NCI-H524 (cell line): ENCODE measurements at regions not wholly inside any gene's neighbourhood (a gene's known extent, or its start where the extent isn't known, plus 50 kb on each side); places are given as distances from the start of the nearest gene placed in this dataset.

Experiments
- DNase-seq, 2 experiments: peaks; one replicate each; lab custom pipeline; 2025; lab: John Stamatoyannopoulos, UW

DNA sequence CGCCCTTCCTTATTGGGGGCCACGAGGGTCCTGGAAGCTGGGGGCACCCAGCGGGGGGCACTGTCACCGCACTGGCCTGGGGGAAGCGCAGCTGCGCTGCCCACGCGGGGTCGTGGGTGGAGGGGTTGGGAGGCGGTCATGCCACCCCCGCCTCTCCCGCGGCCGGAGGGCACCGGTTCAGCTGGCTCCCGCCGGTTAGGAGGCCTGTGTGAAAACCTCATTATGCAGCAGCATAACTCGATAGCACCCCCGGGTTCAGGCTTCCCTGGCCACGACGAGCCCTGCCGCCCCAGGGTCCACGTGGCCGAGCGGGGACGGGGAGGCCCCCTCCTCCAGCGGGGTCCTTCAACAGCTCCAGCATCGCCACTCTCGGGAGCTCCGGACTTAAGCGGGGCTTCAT lies 91.2 kb upstream of the ERCC6L2 start:
- no peak for DNase-seq

DNA sequence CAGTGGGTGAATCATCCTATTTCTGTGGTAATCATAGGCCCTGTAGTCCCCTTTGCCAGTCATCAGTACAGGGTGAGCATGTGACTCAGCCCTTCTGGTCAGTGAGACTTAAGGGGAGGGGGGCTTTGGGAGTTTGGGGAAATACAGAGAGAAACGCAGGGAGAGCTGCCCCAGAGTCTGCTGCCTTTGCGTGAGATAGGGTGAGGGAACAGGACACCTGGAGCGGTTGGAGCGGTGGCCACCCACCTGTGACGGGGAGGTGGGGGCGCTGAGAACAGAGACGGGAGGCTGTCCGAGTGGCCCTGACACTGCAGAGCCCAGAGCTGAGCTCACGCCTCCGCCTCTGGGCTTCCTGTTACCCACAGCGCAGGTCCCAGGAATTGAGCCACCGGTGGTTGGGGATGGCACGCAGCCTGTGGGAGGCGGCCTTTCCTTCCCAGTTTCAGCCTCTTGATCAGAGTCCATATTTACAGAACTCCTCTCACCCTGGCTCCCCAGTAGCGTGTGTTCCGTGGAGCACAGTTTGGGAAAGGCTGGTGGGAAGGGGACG lies 92.0 kb upstream of the ERCC6L2 start:
- no peak for DNase-seq

DNA sequence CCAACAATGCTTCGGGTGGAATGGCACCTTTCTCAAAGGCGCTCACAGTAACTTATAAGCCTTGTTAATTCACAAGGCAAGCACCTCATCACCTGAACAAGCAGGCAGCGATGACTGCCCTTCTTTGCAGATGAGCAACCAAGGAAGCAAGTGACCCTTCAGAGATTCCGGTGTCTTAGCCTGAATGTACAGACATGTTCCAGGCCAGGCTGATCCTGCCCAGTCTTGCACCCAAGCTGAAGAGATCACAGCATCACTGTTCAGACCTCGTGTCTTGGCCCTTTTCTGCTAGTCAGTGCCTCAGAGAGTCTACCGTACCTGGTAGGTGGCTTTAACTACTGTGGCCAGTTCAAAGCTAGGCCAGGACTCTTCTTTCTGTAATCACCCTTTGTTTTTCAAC lies 94.7 kb upstream of the ERCC6L2 start:
- DNase-seq, result no peak

DNA sequence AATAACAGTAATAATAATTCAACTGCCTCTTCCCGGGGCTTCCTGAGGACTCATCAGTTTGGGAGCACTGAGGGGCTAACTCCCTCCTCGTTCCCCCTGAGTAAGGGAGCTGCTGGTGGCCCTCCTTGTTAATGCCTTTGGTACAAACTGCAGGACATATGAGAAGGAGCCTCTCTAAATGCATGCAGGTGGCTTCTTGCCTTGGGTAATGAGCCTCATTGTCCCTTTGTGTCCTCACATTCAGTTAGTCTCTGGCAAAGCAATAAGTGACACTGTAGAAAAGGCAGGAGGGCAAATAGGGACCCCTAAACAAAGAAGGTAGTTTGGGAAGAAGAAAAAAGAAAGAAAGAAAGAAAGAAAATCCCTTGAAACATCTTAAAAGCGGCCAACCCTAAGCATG lies 95.4 kb upstream of the ERCC6L2 start:
- DNase-seq, result no peak

DNA sequence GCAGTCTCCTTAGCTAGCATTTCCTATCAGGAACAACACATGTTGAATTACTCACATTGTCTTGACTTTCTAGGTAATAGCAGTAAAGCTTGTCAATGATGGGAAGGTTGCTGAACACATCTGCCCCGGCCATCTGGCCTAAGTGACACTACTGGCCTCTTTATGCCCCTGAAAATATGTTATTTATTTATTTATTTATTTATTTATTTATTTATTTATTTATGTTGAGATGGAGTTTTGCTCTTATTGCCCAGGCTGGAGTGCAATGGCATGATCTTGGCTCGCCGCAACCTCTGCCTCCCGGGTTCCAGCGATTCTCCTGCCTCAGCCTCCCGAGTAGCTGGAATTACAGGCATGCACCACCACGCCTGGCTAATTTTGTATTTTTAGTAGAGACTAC lies 95.9 kb upstream of the ERCC6L2 start:
- peak in 1 of 2 experiments; percentile 4 for DNase-seq

DNA sequence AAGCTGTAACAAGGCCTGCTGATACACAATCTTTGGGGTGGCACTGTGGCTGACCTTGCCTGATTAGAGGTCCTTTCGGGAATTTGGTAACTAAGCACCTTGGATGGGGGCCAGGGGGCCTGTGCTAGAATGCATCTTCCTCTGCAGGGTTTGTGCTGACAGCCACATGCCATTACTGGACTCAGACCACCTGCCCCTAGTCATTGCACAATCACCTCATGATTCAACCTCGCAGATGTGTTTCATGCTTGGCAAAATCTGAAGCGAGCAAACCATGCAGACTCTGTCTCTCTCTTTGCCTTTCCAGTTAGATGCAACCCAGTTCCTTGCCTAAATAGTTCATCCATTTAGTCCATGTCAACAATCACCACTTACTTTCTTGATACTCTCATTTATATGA lies 96.5 kb upstream of the ERCC6L2 start:
- DNase-seq, result no peak

DNA sequence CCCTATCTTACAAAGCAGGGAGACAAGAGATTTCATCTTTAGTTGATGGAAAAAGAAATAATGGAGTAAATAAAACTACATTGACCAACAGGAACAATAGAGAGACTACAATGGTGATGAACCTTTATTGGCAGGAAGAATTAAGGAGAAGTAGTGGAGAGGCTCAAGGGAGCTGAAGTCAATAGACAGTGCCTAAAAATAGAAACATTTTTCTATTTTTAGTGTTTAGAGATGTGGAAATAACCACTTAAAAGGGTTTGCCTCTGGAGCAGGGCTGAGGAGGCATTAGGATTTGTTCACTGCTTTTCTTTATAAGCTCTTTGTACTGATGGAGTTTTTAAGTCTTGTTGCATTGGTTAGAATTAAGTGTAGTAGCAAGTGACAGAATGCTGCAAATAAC lies 98.4 kb upstream of the ERCC6L2 start:
- DNase-seq, result no peak

DNA sequence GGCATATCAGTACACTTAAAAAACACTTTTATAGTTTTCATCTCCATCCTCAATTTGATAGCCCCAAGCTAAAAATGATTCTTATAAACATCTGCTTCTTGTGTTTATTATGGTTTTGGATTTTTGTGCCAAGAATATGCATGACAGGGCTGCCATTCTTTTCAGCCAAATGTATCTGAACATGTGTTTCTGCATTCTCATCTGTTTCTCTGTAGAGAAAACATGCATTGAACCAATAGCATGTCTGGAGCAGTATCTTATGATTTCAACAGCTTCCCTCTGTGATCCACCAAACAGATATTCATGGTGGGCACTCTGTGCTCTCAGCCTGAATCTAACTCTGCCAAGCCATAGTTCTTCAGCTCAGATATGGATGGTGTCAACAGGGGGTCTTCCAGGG lies 99.3 kb upstream of the ERCC6L2 start:
- no peak for DNase-seq

DNA sequence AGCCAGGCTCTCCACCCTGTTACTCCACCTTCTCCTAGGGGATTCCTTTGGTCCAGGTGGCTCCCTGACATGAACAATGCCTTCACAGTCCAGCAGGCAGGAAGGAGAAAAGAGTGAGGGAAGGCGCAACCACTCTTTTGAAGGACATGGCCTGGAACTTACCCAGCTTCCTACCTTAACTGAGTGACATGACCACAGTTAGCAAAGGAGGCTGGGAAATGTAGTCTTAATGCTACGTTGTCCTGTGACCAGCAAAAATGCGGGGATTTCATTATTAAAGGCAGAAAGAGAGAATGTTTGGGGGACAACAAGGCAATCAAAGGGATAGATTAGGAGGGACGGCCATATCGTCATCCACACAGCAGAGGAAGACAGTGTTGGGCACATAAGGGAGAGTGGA lies 100.3 kb upstream of the ERCC6L2 start:
- DNase-seq, result no peak

DNA sequence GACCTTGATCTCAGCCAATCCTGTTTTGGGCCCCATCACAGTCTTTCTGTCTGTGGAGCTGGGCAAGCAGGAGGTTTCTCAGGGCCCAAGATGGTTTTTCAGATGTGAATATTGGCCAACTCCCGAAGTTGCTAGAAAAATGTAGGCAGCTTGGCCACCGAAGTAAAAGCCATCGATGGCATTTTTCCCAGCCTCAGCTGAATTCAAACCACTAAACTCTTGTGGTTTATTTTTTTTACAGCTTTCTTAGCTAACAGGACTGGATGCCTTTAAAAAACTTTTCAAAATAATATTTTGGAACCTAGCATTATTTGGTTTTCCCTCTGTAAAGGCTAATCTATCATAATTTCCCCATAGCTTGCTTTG lies 102.5 kb upstream of the ERCC6L2 start:
- no peak for DNase-seq

DNA sequence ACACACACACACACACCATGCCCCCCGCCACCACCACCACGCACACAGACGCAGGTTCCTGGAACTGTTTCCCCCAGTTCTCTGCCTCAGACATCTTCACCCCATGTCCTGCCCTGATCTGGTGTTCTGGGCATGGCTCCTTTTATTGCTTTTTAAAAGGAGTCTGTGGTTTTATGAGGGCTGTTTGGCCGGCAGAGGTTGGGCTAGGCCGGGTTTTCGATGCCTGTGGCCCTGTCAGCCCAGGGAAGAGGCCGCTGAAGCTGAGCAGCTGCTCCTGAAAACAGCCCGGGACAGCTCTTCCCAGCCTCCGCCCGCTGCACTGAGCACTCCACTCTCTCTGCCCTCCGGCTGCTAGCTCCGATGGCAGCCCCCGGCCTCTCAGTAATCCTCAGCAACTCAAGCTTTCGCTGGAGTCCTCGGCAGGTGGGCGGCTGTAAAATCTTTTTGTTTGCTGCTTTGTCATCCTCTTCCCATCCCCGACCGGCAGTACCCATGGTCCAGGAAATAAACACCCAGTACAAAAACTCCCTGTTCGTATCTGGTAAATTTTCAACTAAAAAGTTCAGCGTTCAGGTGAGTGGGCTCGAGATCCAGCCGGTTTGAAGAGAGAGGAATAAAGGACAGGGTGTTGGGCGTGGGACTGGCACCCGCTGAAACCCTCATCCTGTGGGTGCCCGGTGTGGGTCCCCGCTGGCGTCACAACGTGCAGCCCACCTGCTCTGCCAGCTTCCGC lies 103.0 kb upstream of the ERCC6L2 start:
- DNase-seq, result peak in 1 of 2 experiments; percentile 50

DNA sequence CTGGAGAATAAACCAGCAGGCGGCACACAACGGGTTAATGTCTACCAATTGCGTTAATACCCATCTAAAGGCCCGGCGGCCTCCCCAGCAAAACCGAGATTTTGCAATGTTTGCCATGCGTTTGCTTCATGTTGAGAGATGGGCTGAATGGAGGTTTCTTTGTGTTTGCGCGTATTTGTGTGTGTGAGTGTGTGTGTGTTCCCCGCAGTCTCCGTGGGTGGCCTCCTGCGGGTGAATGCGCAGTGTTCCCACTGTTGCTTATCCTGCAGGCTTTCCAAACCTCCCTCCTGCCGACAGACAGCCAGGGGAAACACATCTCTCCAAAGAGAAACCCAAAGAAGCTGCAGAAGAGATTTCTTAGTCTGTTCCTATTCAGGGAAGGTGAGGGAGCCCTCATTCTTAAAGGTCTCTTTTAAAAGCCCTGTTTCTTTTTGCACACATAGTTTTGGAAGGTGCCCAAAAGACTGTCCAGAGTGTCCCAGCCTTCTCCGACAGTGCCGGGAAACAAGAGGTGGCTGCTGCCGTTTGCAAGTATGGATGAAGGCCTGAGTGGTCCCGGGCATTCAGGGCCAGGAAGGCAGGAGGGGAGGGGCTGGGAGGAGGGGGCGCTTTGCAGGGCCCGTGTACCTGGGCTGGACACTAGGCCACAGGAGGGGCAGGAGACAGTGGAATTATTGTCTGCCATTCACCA lies 103.8 kb upstream of the ERCC6L2 start:
- no peak for DNase-seq

DNA sequence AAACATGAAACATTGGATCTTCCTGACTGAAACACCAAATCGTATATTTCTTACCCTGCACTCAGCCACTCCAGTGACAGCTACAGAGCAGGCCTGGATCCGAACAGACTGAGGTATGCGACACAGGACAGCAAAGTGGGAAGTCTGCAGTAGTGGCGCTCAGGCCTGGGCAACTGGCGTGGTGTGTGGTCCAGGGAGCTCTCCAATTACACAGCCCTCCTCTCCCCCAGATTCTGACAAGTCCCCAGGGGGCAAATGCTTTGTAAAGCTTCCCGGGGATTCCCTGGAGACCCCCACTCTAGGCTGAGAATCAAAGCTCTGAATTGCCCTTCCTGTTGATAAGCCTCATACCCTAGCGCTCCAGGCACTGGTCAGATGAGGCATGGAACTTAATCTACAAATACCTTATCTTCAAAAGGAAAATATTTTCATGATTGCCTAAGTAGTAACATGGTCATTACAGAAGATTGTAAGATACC lies 104.8 kb upstream of the ERCC6L2 start:
- peak in 1 of 2 experiments; percentile 40 for DNase-seq

DNA sequence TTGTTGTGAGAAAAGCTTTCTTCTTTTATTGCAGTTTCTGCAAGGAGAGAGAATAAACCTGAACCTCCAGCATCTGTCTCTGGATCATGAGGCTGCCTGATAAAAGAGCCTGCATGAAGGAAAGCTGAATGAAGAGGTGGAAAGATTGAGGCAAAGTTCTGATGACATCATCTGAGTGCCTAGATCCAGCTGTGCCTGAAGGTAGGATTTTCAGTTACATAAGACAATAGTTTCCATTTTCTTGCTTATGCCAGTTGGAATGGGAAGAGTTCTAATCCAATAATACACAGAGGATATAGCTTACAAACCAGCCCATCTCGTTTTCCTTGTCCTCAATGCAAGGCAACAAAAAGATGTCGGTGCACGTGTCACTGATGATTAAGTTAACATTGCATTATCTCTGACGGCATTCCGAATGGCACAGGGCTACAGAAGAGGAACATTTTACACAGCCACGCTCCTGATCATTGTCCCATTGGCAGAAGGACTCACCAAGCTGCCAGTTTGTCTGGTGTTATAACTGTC lies 105.5 kb upstream of the ERCC6L2 start:
- no peak for DNase-seq

DNA sequence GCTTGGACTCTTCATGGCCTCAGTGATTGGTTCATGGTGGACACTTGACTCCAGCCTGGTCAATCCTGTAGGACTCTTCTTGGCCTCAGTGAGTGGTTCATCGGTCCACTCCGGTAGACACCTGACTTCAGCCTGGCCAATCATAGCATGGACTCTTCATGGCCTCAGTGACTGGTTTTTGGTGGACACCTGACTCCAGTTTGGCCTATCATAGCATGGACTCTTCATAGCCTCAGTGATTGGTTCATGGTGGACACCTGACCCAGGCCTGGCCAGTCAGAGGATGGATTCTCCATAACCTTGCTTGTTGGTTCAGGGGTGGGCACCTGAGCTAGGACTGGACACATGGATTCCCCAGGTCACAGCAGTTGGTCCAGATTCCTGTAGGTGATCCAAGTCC lies 106.0 kb upstream of the ERCC6L2 start:
- DNase-seq, result no peak

DNA sequence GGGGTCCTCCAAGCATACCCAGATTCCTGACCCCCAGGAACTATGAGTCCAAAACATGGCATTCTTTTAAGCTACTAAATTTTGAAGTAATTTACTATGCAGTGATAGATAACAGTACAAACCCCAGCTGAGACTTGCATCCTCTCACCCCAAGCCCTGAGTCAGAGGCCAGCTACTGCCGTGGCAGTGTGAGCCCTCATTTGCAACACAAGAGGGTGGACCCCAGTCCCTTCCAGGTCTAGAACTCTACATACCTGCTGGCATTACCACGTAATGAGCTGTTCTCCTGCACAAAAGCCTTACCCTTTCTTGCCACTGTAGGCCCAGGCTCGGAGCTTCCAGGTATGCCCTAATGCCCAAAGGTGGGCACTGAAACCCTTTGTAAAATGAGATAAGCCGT lies 108.6 kb upstream of the ERCC6L2 start:
- no peak for DNase-seq

DNA sequence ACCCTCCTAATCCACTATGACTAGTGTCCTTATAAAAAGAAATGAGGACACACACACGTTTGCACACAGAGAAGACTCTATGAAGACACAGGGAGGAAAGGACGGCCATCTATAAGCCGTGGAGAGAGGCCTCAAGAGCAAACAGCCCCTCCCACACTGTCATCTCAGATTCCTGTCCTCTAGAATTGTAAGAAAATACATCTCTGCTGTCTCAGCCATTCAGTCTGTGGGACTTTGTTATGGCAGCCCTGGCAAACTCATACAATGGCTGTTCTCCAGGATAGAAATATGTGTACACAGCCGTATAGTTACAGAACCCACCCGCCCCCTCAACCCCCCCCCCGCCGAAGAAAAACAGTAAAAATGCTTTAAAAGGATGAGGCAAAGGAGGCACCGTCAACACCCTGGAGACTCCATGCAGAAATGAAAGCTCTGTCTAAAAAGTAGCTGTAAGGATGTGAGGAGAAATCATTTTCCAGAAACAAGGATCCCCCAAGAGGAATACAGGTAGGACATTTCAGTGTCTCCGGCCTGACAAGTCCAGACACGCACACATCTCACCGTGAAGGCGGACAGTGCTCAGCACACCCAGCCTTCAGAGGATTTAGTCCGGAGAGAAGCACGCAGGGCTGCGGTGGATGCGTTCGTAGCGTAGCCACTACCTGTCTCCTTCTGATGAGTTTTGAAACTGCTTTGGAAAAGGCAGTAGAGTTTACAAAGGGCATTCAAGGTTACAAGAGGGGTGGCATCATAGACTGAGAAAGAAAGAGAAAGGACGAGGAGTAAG lies 110.8 kb upstream of the ERCC6L2 start:
- DNase-seq, result no peak

DNA sequence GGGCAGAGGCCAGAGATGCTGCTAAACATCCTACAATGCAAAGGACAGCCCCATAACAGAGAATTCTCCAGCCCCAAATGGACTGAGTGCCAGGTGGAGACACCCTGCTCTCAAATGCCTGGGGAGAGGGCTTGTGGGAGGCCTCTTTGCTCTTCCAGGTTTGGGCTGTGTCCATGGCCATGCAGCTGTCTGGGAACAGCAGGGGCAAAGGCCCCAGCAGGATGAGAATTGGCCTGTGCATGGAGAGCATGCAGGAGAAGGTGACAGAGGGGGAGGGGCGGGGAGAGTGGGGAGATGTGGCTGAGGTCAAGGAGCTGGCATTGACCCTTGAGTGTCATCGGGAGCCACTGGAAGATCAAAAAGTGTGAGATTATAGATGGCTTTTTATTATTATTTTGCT lies 111.5 kb upstream of the ERCC6L2 start:
- no peak for DNase-seq

DNA sequence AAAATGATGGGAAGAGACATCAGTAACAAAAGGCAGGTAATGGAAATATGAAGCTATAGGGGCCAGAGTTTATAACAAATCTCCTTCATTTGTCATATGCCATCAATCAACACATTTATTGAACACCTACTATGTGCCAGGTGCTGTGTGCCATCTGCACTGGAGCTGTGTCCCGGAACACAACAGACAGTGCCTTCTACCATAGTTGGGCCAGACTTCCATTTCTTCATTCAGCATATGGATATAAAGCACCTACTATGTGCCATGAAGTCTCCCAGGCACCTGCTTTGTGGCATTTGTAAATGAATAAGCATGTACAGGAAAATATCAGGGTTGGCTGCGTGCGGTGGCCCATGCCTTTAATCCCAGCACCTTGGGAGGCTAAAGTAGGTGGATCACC lies 112.5 kb upstream of the ERCC6L2 start:
- DNase-seq, result no peak

DNA sequence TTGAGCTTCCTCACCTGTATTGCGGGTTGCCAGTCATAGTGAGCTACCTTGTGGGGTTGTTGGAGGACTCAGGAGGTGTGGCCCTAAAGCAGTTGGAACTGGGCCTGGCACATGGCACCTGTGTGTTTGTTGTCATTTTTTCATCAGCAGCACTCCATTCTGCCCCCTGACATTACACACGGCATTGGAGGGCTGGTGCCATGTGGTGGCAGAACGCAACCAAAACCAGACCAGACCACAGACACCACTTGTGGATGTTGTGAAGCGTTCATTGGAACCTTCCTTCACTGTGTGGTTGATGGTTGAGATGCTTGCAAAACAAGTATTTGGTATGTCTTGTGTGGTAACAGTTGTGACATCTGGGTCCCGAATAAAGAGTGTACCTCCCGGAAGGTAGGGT lies 113.2 kb upstream of the ERCC6L2 start:
- no peak for DNase-seq

DNA sequence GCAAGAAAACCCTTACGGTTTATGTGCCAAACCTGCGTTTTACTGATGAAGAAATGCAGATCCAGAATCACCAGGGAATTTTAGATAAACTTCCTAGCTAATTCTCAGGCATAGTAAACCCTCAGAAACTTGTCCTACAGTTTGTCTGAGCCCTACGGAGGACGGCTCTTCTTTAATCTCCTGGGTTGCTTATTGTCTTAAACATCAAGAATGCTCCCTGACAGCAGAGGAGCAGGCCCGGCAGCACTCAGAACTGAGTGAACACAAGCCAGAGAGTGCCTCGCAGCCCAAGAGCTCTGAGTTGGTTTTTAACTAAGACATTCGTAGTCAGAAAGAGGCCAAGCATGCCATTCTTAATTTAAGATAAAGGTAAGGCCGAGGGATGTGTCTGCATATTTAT lies 114.7 kb upstream of the ERCC6L2 start:
- no peak for DNase-seq

DNA sequence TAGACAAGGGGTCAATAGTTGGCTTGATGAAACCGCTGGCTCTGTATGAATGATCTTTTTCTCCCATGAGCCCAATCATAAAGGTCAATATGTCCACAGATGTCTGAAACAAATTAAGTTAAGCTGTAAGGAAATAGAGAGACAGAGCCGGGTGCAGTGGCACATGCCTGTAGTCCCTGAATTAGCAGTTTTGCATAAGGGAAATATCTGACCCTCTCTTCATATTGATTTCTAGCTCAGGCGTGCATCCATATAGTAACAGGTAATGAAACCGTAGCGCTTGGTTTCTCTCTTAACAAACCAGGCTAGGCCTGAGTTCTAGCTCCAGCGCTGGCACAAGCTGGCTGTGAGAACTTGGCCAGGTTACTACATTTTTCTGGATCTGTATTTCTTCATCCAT lies 118.1 kb upstream of the ERCC6L2 start:
- DNase-seq, result no peak

DNA sequence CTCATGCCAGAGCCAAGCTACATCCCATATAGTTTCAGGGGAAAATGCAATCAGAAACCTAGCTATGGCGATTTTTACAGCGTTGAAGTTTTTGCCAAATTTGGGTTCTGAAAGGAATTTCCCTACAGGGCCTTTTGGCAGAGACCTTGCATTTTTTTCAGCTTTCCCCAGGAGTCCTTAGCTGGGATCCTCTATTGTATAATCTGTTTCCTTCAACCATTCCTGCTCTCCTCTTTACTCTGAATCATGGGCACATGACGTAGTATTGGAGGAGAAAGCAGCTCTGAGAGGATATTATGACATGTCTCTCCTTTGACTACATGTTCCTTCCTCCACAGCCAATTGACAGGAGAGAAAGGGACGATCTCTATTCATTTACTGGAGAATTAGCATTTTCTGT lies 118.5 kb upstream of the ERCC6L2 start:
- DNase-seq, result no peak
